Loucy (cell line): ENCODE measurements at regions not wholly inside any gene's neighbourhood (a gene's known extent, or its start where the extent isn't known, plus 50 kb on each side); places are given as distances from the start of the nearest gene placed in this dataset.

Experiments
- CTCF ChIP-seq: fragments of 200-600 bp; sonication (generic); conservative IDR thresholded peaks from 2 replicates; pipeline ENCODE4 v1.5.1; 2014; ENCODE audit warnings: mild to moderate bottlenecking, antibody characterized with exemption, low read length
- EZH2phosphoT487 ChIP-seq: fragments of 200-600 bp; IDR thresholded peaks from 2 replicates; pipeline ENCODE4 v1.6.1; 2018; ENCODE audit warnings: antibody characterized with exemption, mild to moderate bottlenecking, moderate library complexity, borderline replicate concordance

GRCh38 chr9:18423791-18424531 is 50.0 kb upstream of the ADAMTSL1 start:
- TF ChIP-seq CTCF (no peak), EZH2phosphoT487 (no peak)
